MM.1S (cell line): ENCODE measurements at regions not wholly inside any gene's neighbourhood (a gene's known extent, or its start where the extent isn't known, plus 50 kb on each side); places are given as distances from the start of the nearest gene placed in this dataset.

Source experiments
- EZH2 ChIP-seq: fragments of 300-600 bp; sonication (generic); optimal IDR thresholded peaks from 2 replicates; pipeline ENCODE3; 2017; ENCODE audit warnings: low read depth, mild to moderate bottlenecking, antibody characterized with exemption, low read length, mixed read lengths
- EZH2phosphoT487 ChIP-seq: fragments of 300-600 bp; sonication (generic); IDR thresholded peaks from 2 replicates; pipeline ENCODE4 v1.6.1; 2018; ENCODE audit warnings: antibody characterized with exemption, low read length
- TF ChIP-seq, protein P1 (sequence below): fragments of 300-600 bp; sonication (generic); IDR thresholded peaks from 2 replicates; pipeline ENCODE4 v1.5.1; 2016; ENCODE audit warnings: antibody characterized with exemption, low read length, mixed read lengths

DNA sequence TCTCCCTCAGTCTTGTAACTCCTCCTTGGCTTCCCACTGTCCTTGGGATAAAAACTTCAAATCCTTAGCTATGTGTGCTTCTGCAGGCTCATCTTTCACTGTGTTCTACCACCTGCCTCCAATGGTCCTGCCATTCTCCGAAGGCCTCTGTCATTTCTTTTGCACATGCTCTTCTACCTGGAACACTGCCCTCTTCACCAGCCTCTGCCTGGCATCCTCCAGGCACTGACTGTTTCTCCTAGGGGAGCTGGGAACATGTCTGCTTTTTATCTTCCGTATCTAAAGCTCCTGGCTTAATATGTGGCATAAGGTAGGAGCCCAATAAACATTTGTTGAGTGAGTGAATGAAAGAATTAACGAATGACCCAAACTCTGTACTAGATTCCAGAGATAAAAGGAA, 603.3 kb upstream of the TMEM132C start:
- TF ChIP-seq, protein P1, sequence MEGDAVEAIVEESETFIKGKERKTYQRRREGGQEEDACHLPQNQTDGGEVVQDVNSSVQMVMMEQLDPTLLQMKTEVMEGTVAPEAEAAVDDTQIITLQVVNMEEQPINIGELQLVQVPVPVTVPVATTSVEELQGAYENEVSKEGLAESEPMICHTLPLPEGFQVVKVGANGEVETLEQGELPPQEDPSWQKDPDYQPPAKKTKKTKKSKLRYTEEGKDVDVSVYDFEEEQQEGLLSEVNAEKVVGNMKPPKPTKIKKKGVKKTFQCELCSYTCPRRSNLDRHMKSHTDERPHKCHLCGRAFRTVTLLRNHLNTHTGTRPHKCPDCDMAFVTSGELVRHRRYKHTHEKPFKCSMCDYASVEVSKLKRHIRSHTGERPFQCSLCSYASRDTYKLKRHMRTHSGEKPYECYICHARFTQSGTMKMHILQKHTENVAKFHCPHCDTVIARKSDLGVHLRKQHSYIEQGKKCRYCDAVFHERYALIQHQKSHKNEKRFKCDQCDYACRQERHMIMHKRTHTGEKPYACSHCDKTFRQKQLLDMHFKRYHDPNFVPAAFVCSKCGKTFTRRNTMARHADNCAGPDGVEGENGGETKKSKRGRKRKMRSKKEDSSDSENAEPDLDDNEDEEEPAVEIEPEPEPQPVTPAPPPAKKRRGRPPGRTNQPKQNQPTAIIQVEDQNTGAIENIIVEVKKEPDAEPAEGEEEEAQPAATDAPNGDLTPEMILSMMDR, result no peak
- TF ChIP-seq EZH2phosphoT487 (no peak), EZH2 (no peak)
